PFSK-1 (cell line): ENCODE measurements at regions not wholly inside any gene's neighbourhood (a gene's known extent, or its start where the extent isn't known, plus 50 kb on each side); places are given as distances from the start of the nearest gene placed in this dataset.

Experiments
- FOXP2 ChIP-seq: optimal IDR thresholded peaks from 2 replicates; pipeline ENCODE3; 2011; ENCODE audit warnings: borderline replicate concordance, control low read depth, inconsistent platforms; ENCODE audit not compliant: insufficient read depth; ENCODE audit errors: extremely low read length, extremely low read depth
- POLR2AphosphoS5 ChIP-seq: IDR thresholded peaks from 2 replicates; pipeline ENCODE4 v1.6.1; 2012; ENCODE audit warnings: low read depth, mild to moderate bottlenecking, control low read depth, low read length, moderate library complexity
- REST ChIP-seq, 2 experiments: IDR thresholded peaks; 2 replicates each; pipeline versions ENCODE4 v1.6.1 to v1.8.0; 2011 to 2012; ENCODE audit warnings: low read depth in 2 of 2, low read length in 2 of 2, control low read depth in 1 of 2, inconsistent platforms in 1 of 2, mild to moderate bottlenecking in 1 of 2, moderate library complexity in 1 of 2; ENCODE audit not compliant: insufficient read depth in 1 of 2
- SIN3A ChIP-seq: IDR thresholded peaks from 2 replicates; pipeline ENCODE4 v1.6.1; 2012; ENCODE audit warnings: mild to moderate bottlenecking, low read length, moderate library complexity, borderline replicate concordance; ENCODE audit not compliant: insufficient read depth
- TAF1 ChIP-seq: IDR thresholded peaks from 2 replicates; pipeline ENCODE4 v1.6.1; 2012; ENCODE audit warnings: low read length, control low read depth, borderline replicate concordance; ENCODE audit not compliant: insufficient read depth

DNA sequence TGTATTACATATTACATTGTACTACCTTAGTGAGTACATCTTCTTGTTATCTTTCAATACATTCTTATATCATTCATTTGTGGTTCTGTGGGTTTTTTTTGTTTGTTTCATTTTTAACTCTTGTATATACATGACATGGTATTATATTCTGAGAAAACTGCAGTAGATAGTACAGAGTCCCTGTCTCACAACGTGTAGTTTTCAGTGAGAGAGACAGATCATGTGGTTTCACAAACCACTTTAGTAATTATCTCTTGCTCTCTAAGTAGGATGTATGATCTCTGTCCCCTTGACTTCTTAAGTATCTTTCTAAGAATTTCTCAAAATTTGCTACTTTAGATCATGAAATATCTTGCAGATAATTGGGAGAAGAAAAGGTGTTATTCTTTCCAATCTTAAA lies 745.9 kb upstream of the CDH9 start:
- TF ChIP-seq SIN3A = no peak
- no peak for TF ChIP-seq POLR2AphosphoS5
- no peak for TF ChIP-seq TAF1
- TF ChIP-seq REST (IDR thresholded peaks at IDR 0.05; ENCODE audit: insufficient read depth in 1 of 2, low read depth in 2 of 2, low read length in 2 of 2) = no peak
- TF ChIP-seq FOXP2 = no peak
